ENCODE measurements at regions not wholly inside any gene's neighbourhood (a gene's known extent, or its start where the extent isn't known, plus 50 kb on each side); places are given as distances from the start of the nearest gene placed in this dataset.
"Not testable (repeated sequence)": the region's sequence is repeated elsewhere in the genome, so short reads cannot be mapped to it uniquely, and the experiment has no call there.

DNA sequence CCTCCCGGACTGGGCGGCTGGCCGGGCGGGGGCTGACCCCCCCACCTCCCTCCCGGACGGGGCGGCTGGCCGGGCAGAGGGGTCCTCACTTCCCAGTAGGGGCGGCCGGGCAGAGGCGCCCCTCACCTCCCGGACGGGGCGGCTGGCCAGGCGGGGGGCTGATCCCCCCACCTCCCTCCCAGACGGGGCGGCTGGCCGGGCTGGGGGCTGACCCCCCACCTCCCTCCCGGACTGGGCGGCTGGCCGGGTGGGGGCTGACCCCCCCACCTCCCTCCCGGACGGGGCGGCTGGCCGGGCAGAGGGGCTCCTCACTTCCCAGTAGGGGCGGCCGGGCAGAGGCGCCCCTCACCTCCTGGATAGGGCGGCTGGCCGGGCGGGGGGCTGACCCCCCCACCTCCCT lies 205.0 kb upstream of the CBLB start:
- not testable (repeated sequence) for TF ChIP-seq POLR2AphosphoS5 (IDR thresholded peaks at IDR 0.05); POLR2A (IDR thresholded peaks at IDR 0.05); EP300 (IDR thresholded peaks at IDR 0.05; ENCODE audit: low read depth)
- TF ChIP-seq, protein P1, sequence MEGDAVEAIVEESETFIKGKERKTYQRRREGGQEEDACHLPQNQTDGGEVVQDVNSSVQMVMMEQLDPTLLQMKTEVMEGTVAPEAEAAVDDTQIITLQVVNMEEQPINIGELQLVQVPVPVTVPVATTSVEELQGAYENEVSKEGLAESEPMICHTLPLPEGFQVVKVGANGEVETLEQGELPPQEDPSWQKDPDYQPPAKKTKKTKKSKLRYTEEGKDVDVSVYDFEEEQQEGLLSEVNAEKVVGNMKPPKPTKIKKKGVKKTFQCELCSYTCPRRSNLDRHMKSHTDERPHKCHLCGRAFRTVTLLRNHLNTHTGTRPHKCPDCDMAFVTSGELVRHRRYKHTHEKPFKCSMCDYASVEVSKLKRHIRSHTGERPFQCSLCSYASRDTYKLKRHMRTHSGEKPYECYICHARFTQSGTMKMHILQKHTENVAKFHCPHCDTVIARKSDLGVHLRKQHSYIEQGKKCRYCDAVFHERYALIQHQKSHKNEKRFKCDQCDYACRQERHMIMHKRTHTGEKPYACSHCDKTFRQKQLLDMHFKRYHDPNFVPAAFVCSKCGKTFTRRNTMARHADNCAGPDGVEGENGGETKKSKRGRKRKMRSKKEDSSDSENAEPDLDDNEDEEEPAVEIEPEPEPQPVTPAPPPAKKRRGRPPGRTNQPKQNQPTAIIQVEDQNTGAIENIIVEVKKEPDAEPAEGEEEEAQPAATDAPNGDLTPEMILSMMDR (IDR thresholded peaks at IDR 0.05): not testable (repeated sequence)

Measured in transverse colon (tissue), 4 donors.